ENCODE measurements at regions not wholly inside any gene's neighbourhood (a gene's known extent, or its start where the extent isn't known, plus 50 kb on each side); places are given as distances from the start of the nearest gene placed in this dataset.

GRCh38 chr5:130267926-130268325, 363.7 kb downstream of the CHSY3 start:
- no peaks in the 10 kb centered on the region for H3K79me2 ChIP-seq (ENCODE audit: control insufficient read depth, insufficient read depth, low read length)
- H3K9ac ChIP-seq (ENCODE audit: insufficient read depth in 1 of 2, low read depth in 2 of 2, low read length in 2 of 2): no peak overlapping the region
- in situ Hi-C loops (cut with MboI): no loop called here
- WGBS (ENCODE audit: insufficient coverage, low coverage, missing lambda C conversion rate): 0% methylated on average over 2 of the region's 2 CpGs
- H3K9me3 ChIP-seq (replicated peaks; ENCODE audit: control insufficient read depth, insufficient read depth, low read depth, low read length): no peaks in the 10 kb centered on the region; the same call in 1 of the 2 replicates
- H3K27ac ChIP-seq (ENCODE audit: extremely low read depth, low read depth, low read length): no peak overlapping the region
- no peak overlapping the region for H3K4me3 ChIP-seq
- no peak for TF ChIP-seq SIN3B (IDR thresholded peaks at IDR 0.05; ENCODE audit: low read depth)
- no peak for TF ChIP-seq SMARCA4 (IDR thresholded peaks at IDR 0.05)
- no peak for TF ChIP-seq ZNF431 (CRISPR knock-in tag; IDR thresholded peaks at IDR 0.05)
- no peak for TF ChIP-seq TARDBP (IDR thresholded peaks at IDR 0.05)
- no peak for TF ChIP-seq ZNF583 (CRISPR knock-in tag; IDR thresholded peaks at IDR 0.05)
- TF ChIP-seq STAG1 (CRISPR knock-in tag; IDR thresholded peaks at IDR 0.05; ENCODE audit: borderline replicate concordance): no peak
- TF ChIP-seq TGIF2 (CRISPR knock-in tag; IDR thresholded peaks at IDR 0.05): no peak
- no peak for TF ChIP-seq MEF2D (tag; conservative IDR thresholded peaks at IDR 0.05; ENCODE audit: low read depth)
- no peak for TF ChIP-seq CBX1 (IDR thresholded peaks at IDR 0.05; ENCODE audit: low read depth)
- no peak for TF ChIP-seq GATA2 (CRISPR knock-in tag; IDR thresholded peaks at IDR 0.05)
- no peak for TF ChIP-seq LARP7 (IDR thresholded peaks at IDR 0.05)
- no peak for TF ChIP-seq ZNF143 (CRISPR knock-in tag; IDR thresholded peaks at IDR 0.05)
- ChIA-PET POLR2A (no interaction called here), CTCF (ENCODE audit: low intra/inter-chr PET ratio) (no interaction called here)
- no peaks in the 10 kb centered on the region for H3K27me3 ChIP-seq (ENCODE audit: control insufficient read depth in 2 of 2, insufficient read depth in 2 of 2, low read length in 2 of 2)
- no TSS peak for BruUV-seq (replicated peaks)
- H2AFZ ChIP-seq (ENCODE audit: low read depth, low read length): no peak overlapping the region
- no peaks in the 10 kb centered on the region for H4K20me1 ChIP-seq (replicated peaks; ENCODE audit: control insufficient read depth, insufficient read depth, low read length)
- DNase-seq (ENCODE audit: extremely low read depth in 1 of 4, low spot score in 3 of 4): no peak
- H3K9me1 ChIP-seq (ENCODE audit: control insufficient read depth, insufficient read depth, low read length): no peaks in the 10 kb centered on the region
- no peaks in the 10 kb centered on the region for H3K4me1 ChIP-seq (replicated peaks in 1 of 2; ENCODE audit: control insufficient read depth in 2 of 2, insufficient read depth in 2 of 2, low read length in 2 of 2)
- no peak for FAIRE-seq
- H3K4me2 ChIP-seq (ENCODE audit: insufficient read depth, low read length): no peak overlapping the region
- H3K36me3 ChIP-seq (ENCODE audit: control insufficient read depth, insufficient read depth, low read length): no peaks in the 10 kb centered on the region
- no peak for ATAC-seq
- intact Hi-C loops (cut with micrococcal nuclease): no loop called here
